ENCODE measurements at regions not wholly inside any gene's neighbourhood (a gene's known extent, or its start where the extent isn't known, plus 50 kb on each side); places are given as distances from the start of the nearest gene placed in this dataset.

DNA sequence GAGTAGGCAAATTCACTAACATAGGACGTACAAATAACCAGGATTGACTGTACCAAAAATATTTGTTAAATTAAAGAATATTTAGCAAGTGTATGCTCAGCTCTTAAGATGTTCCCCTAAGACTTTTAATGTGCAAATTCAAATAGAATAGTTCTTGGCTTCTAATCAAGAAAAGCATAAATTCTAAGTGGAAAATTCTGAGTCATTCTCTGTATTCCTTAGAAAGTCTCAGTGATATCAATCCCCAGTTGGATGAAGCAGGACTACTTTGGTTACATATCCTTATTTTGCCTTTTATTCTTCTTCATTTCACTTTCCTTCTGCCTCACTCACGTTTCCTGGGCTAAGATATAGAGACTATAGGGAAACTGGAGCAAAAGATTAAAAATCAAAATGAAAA lies 130.2 kb downstream of the IFI44 start:
- no peak overlapping the region for H2AFZ ChIP-seq (ENCODE audit: low read depth, low read length)
- TF ChIP-seq CTCF (IDR thresholded peaks at IDR 0.05; ENCODE audit: low read depth, low read length) (no peak), EZH2phosphoT487 (IDR thresholded peaks at IDR 0.05; ENCODE audit: low read depth) (no peak)
- H3K4me1 ChIP-seq (ENCODE audit: low read length): no peaks in the 10 kb centered on the region
- no peak overlapping the region for H3K9ac ChIP-seq (ENCODE audit: low read length)
- no peaks in the 10 kb centered on the region for H3K27me3 ChIP-seq (ENCODE audit: low read depth, low read length)
- no peak overlapping the region for H3K4me3 ChIP-seq (ENCODE audit: low read length)
- H3K27ac ChIP-seq (ENCODE audit: low read length): no peak overlapping the region
- H3K4me2 ChIP-seq (ENCODE audit: low read length): no peak overlapping the region
- H3K36me3 ChIP-seq (replicated peaks; ENCODE audit: low read depth, low read length): no peaks in the 10 kb centered on the region
- H4K20me1 ChIP-seq (ENCODE audit: insufficient read depth, low read length): no peaks in the 10 kb centered on the region
- no peaks in the 10 kb centered on the region for H3K9me3 ChIP-seq (ENCODE audit: insufficient read depth, low read length)
- H3K79me2 ChIP-seq (ENCODE audit: low read length): no peaks in the 10 kb centered on the region

DNA sequence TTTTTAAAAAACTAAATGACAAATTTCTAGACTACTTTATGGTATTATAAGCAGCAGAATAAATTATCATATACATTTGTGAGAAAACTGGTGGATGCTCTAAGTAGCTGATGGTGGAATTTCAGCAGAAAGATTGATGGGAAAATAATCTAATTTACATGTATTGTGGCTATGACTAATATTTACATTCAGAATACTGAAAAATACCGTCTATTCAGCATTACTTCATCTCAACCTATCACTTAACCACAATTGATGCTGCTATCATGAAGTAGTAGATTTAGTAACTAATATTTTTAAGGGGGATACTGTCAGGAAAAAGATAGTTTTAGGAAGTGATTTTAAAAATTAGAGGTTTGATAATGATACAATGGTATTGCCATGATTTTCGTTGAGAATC lies 137.9 kb downstream of the IFI44 start:
- H3K27me3 ChIP-seq (ENCODE audit: low read depth, low read length): no peaks in the 10 kb centered on the region
- no peaks in the 10 kb centered on the region for H3K79me2 ChIP-seq (ENCODE audit: low read length)
- no peak for TF ChIP-seq EZH2phosphoT487 (IDR thresholded peaks at IDR 0.05; ENCODE audit: low read depth)
- TF ChIP-seq CTCF (IDR thresholded peaks at IDR 0.05; ENCODE audit: low read depth, low read length): no peak
- H3K4me3 ChIP-seq (ENCODE audit: low read length): no peak overlapping the region
- no peaks in the 10 kb centered on the region for H4K20me1 ChIP-seq (ENCODE audit: insufficient read depth, low read length)
- no peaks in the 10 kb centered on the region for H3K9me3 ChIP-seq (ENCODE audit: insufficient read depth, low read length)
- H2AFZ ChIP-seq (ENCODE audit: low read depth, low read length): no peak overlapping the region
- H3K4me2 ChIP-seq (ENCODE audit: low read length): no peak overlapping the region
- H3K27ac ChIP-seq (ENCODE audit: low read length): no peak overlapping the region
- no peak overlapping the region for H3K9ac ChIP-seq (ENCODE audit: low read length)
- H3K36me3 ChIP-seq (replicated peaks; ENCODE audit: low read depth, low read length): no peaks in the 10 kb centered on the region
- no peaks in the 10 kb centered on the region for H3K4me1 ChIP-seq (ENCODE audit: low read length)

GRCh38 chr1:78790174-78790573 lies 140.5 kb downstream of the IFI44 start:
- no peaks in the 10 kb centered on the region for H4K20me1 ChIP-seq (ENCODE audit: insufficient read depth, low read length)
- no peak overlapping the region for H3K4me2 ChIP-seq (ENCODE audit: low read length)
- H3K9ac ChIP-seq (ENCODE audit: low read length): no peak overlapping the region
- H3K27ac ChIP-seq (ENCODE audit: low read length): no peak overlapping the region
- TF ChIP-seq CTCF (IDR thresholded peaks at IDR 0.05; ENCODE audit: low read depth, low read length) (no peak), EZH2phosphoT487 (IDR thresholded peaks at IDR 0.05; ENCODE audit: low read depth) (no peak)
- H3K79me2 ChIP-seq (ENCODE audit: low read length): no peaks in the 10 kb centered on the region
- no peaks in the 10 kb centered on the region for H3K9me3 ChIP-seq (ENCODE audit: insufficient read depth, low read length)
- H3K36me3 ChIP-seq (replicated peaks; ENCODE audit: low read depth, low read length): no peaks in the 10 kb centered on the region
- no peaks in the 10 kb centered on the region for H3K4me1 ChIP-seq (ENCODE audit: low read length)
- H2AFZ ChIP-seq (ENCODE audit: low read depth, low read length): no peak overlapping the region
- H3K27me3 ChIP-seq (ENCODE audit: low read depth, low read length): no peaks in the 10 kb centered on the region
- H3K4me3 ChIP-seq (ENCODE audit: low read length): no peak overlapping the region

- H3K79me2 ChIP-seq (ENCODE audit: low read length): no peaks in the 10 kb centered on the region
- H3K4me3 ChIP-seq (ENCODE audit: low read length): no peak overlapping the region
- H3K27ac ChIP-seq (ENCODE audit: low read length): no peak overlapping the region
- no peak overlapping the region for H3K9ac ChIP-seq (ENCODE audit: low read length)
- no peaks in the 10 kb centered on the region for H4K20me1 ChIP-seq (ENCODE audit: insufficient read depth, low read length)
- no peaks in the 10 kb centered on the region for H3K9me3 ChIP-seq (ENCODE audit: insufficient read depth, low read length)
- no peaks in the 10 kb centered on the region for H3K27me3 ChIP-seq (ENCODE audit: low read depth, low read length)
- TF ChIP-seq CTCF (IDR thresholded peaks at IDR 0.05; ENCODE audit: low read depth, low read length) (no peak), EZH2phosphoT487 (IDR thresholded peaks at IDR 0.05; ENCODE audit: low read depth) (no peak)
- no peaks in the 10 kb centered on the region for H3K36me3 ChIP-seq (replicated peaks; ENCODE audit: low read depth, low read length)
- H3K4me2 ChIP-seq (ENCODE audit: low read length): no peak overlapping the region
- no peak overlapping the region for H2AFZ ChIP-seq (ENCODE audit: low read depth, low read length)
- H3K4me1 ChIP-seq (ENCODE audit: low read length): no peaks in the 10 kb centered on the region
Observed at GRCh38 chr1:78792756-78793155, 143.1 kb downstream of the IFI44 start.
